HCT116 (cell line): ENCODE measurements at regions not wholly inside any gene's neighbourhood (a gene's known extent, or its start where the extent isn't known, plus 50 kb on each side); places are given as distances from the start of the nearest gene placed in this dataset.

Experiments
- POLR2A ChIP-seq: IDR thresholded peaks from 2 replicates; pipeline ENCODE4 v1.7.0; 2011; ENCODE audit warnings: borderline replicate concordance; ENCODE audit not compliant: insufficient read depth, insufficient read length; ENCODE audit errors: extremely low read depth
- ZNF274 ChIP-seq: fragments of 200-500 bp; sonication (Bioruptor generic); IDR thresholded peaks from 2 replicates; pipeline ENCODE4 v1.6.1; 2014; ENCODE audit warnings: mild to moderate bottlenecking, low read depth, low read length, inconsistent platforms
- TF ChIP-seq, protein P1 (sequence below), 3 experiments: fragments of 200-600 bp in 1 of 3; sonication (generic) in 1 of 3; IDR thresholded peaks in 2 of 3; conservative IDR thresholded peaks in 1 of 3; 2 replicates each; pipeline ENCODE4 v1.5.1; 2012 to 2017; ENCODE audit warnings: low read depth in 2 of 3, low read length in 2 of 3, antibody characterized with exemption in 1 of 3, borderline replicate concordance in 1 of 3, control low read depth in 1 of 3, mild to moderate bottlenecking in 1 of 3, mixed read lengths in 1 of 3, mixed run types in 1 of 3, moderate library complexity in 1 of 3; ENCODE audit not compliant: insufficient read depth in 1 of 3

DNA sequence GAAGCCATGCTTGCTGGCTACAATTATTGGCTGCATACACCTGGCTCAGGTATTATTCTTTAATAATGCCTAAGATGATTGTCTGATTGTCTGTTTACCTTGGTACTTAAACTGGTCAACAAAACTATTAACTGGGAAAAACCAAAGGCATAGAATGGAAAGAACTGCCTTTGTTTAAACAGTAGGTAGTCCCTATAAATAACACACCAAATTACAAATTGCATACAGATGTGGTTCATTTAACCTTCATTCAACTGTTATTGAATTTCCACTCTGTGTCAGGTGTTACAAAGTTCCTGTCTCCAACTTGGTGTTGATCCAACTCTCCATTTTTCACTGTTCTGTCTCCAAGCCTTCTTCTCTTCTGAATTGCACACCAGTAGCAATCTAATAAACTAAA lies 79.8 kb upstream of the FSCB start:
- TF ChIP-seq ZNF274 (no peak), POLR2A (no peak)
- TF ChIP-seq, protein P1, sequence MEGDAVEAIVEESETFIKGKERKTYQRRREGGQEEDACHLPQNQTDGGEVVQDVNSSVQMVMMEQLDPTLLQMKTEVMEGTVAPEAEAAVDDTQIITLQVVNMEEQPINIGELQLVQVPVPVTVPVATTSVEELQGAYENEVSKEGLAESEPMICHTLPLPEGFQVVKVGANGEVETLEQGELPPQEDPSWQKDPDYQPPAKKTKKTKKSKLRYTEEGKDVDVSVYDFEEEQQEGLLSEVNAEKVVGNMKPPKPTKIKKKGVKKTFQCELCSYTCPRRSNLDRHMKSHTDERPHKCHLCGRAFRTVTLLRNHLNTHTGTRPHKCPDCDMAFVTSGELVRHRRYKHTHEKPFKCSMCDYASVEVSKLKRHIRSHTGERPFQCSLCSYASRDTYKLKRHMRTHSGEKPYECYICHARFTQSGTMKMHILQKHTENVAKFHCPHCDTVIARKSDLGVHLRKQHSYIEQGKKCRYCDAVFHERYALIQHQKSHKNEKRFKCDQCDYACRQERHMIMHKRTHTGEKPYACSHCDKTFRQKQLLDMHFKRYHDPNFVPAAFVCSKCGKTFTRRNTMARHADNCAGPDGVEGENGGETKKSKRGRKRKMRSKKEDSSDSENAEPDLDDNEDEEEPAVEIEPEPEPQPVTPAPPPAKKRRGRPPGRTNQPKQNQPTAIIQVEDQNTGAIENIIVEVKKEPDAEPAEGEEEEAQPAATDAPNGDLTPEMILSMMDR (IDR thresholded peaks at IDR 0.05 in 2 of 3, conservative IDR thresholded peaks at IDR 0.05 in 1 of 3; ENCODE audit: borderline replicate concordance in 1 of 3, insufficient read depth in 1 of 3, low read depth in 2 of 3, low read length in 2 of 3): no peak
